Hippocampal formation (tissue), 2 donors: ENCODE measurements at regions not wholly inside any gene's neighbourhood (a gene's known extent, or its start where the extent isn't known, plus 50 kb on each side); places are given as distances from the start of the nearest gene placed in this dataset.
"Not testable (repeated sequence)": the region's sequence is repeated elsewhere in the genome, so short reads cannot be mapped to it uniquely, and the experiment has no call there.

Experiments used
- DNase-seq, 2 donors: peaks; one replicate each; lab custom pipeline; 2025; lab: John Stamatoyannopoulos, UW

- no peak for DNase-seq
Observed at GRCh38 chr21:27390384-27390783, 423.5 kb upstream of the ADAMTS5 start.

- DNase-seq: no peak
Observed at GRCh38 chr21:27388825-27389224, 421.9 kb upstream of the ADAMTS5 start.

GRCh38 chr21:27382404-27382803 lies 415.5 kb upstream of the ADAMTS5 start:
- DNase-seq: no peak

- DNase-seq: no peak
Observed at GRCh38 chr21:27380303-27380702, 413.4 kb upstream of the ADAMTS5 start.

GRCh38 chr21:27379354-27379753 lies 412.5 kb upstream of the ADAMTS5 start:
- no peak for DNase-seq

DNA sequence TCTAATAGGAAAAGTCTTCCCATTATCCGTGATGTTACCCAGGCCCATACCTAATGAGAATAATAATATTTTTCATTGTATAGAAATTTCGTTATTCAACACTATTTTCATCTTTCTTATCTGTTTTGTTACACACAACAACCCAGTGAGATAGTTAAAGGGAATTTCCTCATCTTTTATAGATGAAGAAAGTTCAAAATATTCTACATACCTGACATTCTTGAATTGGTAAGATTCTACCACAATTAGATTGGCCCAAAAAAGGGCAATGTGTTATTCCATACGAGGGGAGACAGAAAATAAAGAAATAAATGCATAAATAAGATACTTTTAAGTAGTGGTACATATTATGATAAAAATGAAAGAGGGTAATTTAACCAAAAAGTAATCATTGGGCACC lies 405.5 kb upstream of the ADAMTS5 start:
- DNase-seq: no peak

GRCh38 chr21:27371975-27372331 lies 405.1 kb upstream of the ADAMTS5 start:
- DNase-seq: no peak

DNA sequence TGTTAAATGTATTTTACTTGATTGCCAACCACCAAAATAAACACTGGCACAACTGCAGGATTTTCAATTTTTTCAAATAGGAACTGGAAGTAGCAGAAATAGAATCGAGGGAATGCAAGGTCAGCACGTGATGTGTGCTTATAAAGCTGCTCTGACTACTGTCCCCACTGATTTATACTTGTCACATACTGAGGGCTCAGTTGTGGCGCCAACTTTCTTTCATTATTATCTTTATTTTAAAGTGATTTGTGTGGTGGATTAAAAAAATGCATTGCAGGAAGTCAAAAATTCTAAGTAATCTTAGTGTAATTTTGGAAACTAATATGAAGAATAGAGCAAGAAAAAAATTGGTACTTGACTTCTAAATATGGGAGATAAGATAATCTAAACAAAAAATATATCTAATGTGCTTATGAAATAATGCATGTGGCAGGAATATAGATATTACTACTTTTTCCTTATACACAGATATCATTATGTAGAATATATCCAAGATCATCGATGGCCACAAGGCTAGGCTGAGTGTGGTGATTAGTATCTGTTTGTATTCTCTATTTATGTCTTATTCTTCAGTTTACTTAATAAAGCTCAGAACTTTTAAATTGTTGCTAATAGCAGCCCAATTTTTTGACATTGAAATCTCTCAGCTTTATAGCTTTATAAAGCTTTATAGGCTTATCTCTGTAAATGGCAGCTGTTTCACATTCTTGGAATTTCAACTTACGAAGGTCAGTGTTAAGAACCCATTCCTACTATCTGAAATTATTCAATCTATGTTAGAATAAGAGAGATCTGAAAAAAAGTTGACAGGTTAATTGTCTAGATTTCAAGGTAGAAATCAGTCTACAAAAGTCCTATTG lies 404.5 kb upstream of the ADAMTS5 start:
- DNase-seq: no peak

- no peak for DNase-seq
Observed at GRCh38 chr21:27369978-27370571, 403.2 kb upstream of the ADAMTS5 start.

- DNase-seq: no peak
Observed at GRCh38 chr21:27369234-27369633, 402.3 kb upstream of the ADAMTS5 start.

DNA sequence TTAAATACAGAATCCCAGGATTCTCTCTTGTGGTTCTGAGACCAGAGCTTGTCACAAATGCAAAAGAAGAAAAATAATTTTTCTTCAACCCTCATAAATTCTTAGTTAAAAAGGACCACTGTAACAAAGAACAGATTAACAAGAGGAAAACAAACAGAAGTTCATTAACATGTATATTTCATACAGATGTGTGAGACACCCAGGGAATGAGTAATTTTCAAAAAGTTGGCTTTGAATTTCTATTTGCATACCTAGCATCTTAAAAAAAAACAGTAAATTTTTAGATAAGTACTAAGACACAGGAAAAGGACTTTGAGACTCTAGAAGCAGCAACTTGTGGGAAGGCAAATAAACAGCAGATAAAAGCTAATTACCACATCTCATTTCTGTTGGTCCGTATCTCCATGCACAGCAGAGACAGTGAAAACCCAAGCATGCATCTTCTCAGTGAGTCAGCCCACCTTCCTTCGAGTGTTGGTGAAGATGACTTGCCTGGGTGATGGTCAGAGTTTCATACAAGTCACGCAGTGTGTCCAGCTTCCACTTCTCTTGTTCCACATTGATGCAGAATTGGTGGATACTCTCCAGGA lies 399.9 kb upstream of the ADAMTS5 start:
- no peak for DNase-seq

- DNase-seq: no peak
Observed at GRCh38 chr21:27366036-27366435, 399.1 kb upstream of the ADAMTS5 start.

- DNase-seq: no peak
Observed at GRCh38 chr21:27365394-27365793, 398.5 kb upstream of the ADAMTS5 start.

- no peak for DNase-seq
Observed at GRCh38 chr21:27363719-27364477, 397.0 kb upstream of the ADAMTS5 start.

DNA sequence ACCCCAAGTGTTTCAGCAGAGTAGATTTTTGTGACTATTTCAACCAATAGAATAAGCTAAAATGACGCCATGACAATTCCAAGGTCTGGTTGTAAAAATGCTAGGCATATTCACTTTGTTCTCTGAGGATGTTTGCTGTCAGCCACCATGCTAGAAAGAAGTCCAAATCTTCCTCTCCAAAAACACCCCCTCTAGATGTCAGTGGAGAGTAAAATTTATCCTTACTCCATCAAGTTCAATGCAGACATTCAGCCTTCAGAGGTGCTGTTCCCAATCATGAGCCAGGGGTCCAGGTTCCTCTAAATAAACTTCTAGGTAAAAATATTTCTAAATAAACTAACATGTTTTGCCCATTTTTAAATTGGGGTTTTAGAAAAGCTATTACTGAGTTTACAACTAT lies 395.4 kb upstream of the ADAMTS5 start:
- no peak for DNase-seq

GRCh38 chr21:27359141-27359540 lies 392.3 kb upstream of the ADAMTS5 start:
- DNase-seq: no peak

GRCh38 chr21:27352885-27353284 lies 386.0 kb upstream of the ADAMTS5 start:
- no peak for DNase-seq

DNA sequence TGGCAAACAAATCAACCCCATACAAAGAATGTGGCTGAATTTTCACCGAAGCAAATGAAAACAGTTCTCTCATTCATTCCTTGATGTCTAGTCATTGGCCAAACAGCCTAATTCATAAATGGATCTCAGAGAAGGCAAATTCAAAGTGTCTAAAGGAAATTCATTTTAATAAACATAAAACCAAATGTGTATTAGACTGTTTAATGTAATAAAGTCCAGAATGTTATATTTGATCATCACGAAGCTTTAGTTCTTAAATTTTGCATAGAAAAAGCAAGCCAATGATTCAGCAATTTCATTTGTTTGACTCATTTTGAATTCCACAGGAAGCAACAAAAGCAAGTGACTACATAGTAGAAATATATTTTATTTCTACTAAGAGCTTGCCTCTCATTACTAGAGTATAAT lies 379.2 kb upstream of the ADAMTS5 start:
- no peak for DNase-seq

- DNase-seq: no peak
Observed at GRCh38 chr21:27339902-27340301, 373.0 kb upstream of the ADAMTS5 start.

GRCh38 chr21:27338007-27338406 lies 371.1 kb upstream of the ADAMTS5 start:
- DNase-seq: not testable (repeated sequence)

DNA sequence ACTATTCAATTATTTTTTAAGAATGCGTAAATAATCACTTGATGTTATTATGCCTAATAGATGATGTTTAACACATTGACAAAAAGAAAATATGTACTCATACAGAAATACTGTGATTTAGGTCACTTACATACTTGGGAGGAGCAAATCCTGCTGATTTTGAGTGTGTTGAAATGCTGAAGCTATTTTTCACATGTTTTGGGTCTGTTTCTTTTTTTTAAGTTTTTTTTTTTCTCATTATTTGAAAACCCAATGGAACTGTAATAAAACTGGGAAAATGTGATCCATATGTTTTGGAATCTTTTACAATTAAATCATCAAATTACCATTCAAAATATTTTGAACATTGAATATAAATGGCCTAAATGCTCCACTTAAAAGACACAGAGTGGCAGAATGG lies 366.2 kb upstream of the ADAMTS5 start:
- no peak for DNase-seq

GRCh38 chr21:27329255-27329851 lies 362.5 kb upstream of the ADAMTS5 start:
- no peak for DNase-seq
